Fibroblast of lung (primary cell): ENCODE measurements at regions not wholly inside any gene's neighbourhood (a gene's known extent, or its start where the extent isn't known, plus 50 kb on each side); places are given as distances from the start of the nearest gene placed in this dataset.

Experiments
- DNase-seq, 2 donors: peaks; one replicate each; pipeline versions ENCODE4 v3.0.0 to v3.0.0-alpha.2; 2010; ENCODE audit warnings: low read depth in 2 of 2
- H2AFZ ChIP-seq: 2 replicates; pipeline ENCODE4 v1.5.1; 2012; ENCODE audit warnings: low read length, control low read depth, inconsistent platforms
- H3K27ac ChIP-seq: 2 replicates; pipeline ENCODE4 v1.5.1; 2011; ENCODE audit warnings: low read length, control low read depth; ENCODE audit not compliant: insufficient read depth
- H3K27me3 ChIP-seq: 2 replicates; pipeline ENCODE4 v1.5.1; 2011; ENCODE audit warnings: mild to moderate bottlenecking, low read length; ENCODE audit not compliant: control insufficient read depth, insufficient read depth
- H3K36me3 ChIP-seq: 2 replicates; pipeline ENCODE4 v1.5.1; 2011; ENCODE audit warnings: low read length; ENCODE audit not compliant: control insufficient read depth, insufficient read depth
- H3K4me1 ChIP-seq: 2 replicates; pipeline ENCODE4 v1.5.1; 2011; ENCODE audit warnings: low read length; ENCODE audit not compliant: control insufficient read depth, insufficient read depth; ENCODE audit errors: extremely low read depth
- H3K4me2 ChIP-seq: 2 replicates; pipeline ENCODE4 v1.5.1; 2011; ENCODE audit warnings: low read length, control low read depth; ENCODE audit not compliant: insufficient read depth; ENCODE audit errors: extremely low read depth
- H3K4me3 ChIP-seq, 4 experiments: fragments of 200-600 bp in 1 of 4; sonication (generic) in 1 of 4; replicated peaks in 1 of 4; 2 replicates each; pipeline ENCODE4 v1.5.1; 2011 to 2016; ENCODE audit warnings: low read length in 4 of 4, low read depth in 3 of 4, mild to moderate bottlenecking in 3 of 4, control low read depth in 2 of 4, inconsistent platforms in 1 of 4, mixed read lengths in 1 of 4; ENCODE audit not compliant: insufficient read depth in 1 of 4; ENCODE audit errors: control extremely low read depth in 1 of 4
- H3K79me2 ChIP-seq: 2 replicates; pipeline ENCODE4 v1.5.1; 2012; ENCODE audit warnings: mild to moderate bottlenecking, low read length, inconsistent platforms; ENCODE audit not compliant: control insufficient read depth, insufficient read depth
- H3K9ac ChIP-seq: 2 replicates; pipeline ENCODE4 v1.5.1; 2011; ENCODE audit warnings: mild to moderate bottlenecking, low read length, control low read depth; ENCODE audit not compliant: insufficient read depth
- H3K9me3 ChIP-seq: 2 replicates; pipeline ENCODE4 v1.5.1; 2012; ENCODE audit warnings: low read depth, low read length; ENCODE audit not compliant: control insufficient read depth, insufficient read depth
- H4K20me1 ChIP-seq: 2 replicates; pipeline ENCODE4 v1.5.1; 2011; ENCODE audit warnings: low read length; ENCODE audit not compliant: control insufficient read depth, insufficient read depth; ENCODE audit errors: extremely low read depth
- EZH2 ChIP-seq: IDR thresholded peaks from 2 replicates; pipeline ENCODE4 v1.5.1; 2012; ENCODE audit warnings: low read length, control low read depth, mild to moderate bottlenecking; ENCODE audit errors: missing control alignments
- TF ChIP-seq, protein P1 (sequence below), 2 donors: IDR thresholded peaks in 1 of 2; conservative IDR thresholded peaks in 1 of 2; 1 replicate in 1 of 2; 2 replicates in 1 of 2; pipeline ENCODE4 v1.5.1; 2011 to 2012; ENCODE audit warnings: low read length in 2 of 2, control low read depth in 1 of 2, inconsistent platforms in 1 of 2, low read depth in 1 of 2, mild to moderate bottlenecking in 1 of 2

GRCh38 chr13:110062077-110062776 is 244.7 kb downstream of the COL4A1 start:
- Histone ChIP-seq H3K4me1 (no peaks in the 10 kb centered on the region), H3K4me3 (no peak overlapping the region), H4K20me1 (no peaks in the 10 kb centered on the region), H2AFZ (no peak overlapping the region), H3K79me2 (no peaks in the 10 kb centered on the region), H3K27ac (no peak overlapping the region), H3K4me2 (no peak overlapping the region), H3K36me3 (no peaks in the 10 kb centered on the region), H3K9ac (no peak overlapping the region), H3K9me3 (no peaks in the 10 kb centered on the region), H3K27me3 (no peaks in the 10 kb centered on the region)
- DNase-seq, result peak in 1 of 2 donors; percentile 59
- TF ChIP-seq, protein P1, sequence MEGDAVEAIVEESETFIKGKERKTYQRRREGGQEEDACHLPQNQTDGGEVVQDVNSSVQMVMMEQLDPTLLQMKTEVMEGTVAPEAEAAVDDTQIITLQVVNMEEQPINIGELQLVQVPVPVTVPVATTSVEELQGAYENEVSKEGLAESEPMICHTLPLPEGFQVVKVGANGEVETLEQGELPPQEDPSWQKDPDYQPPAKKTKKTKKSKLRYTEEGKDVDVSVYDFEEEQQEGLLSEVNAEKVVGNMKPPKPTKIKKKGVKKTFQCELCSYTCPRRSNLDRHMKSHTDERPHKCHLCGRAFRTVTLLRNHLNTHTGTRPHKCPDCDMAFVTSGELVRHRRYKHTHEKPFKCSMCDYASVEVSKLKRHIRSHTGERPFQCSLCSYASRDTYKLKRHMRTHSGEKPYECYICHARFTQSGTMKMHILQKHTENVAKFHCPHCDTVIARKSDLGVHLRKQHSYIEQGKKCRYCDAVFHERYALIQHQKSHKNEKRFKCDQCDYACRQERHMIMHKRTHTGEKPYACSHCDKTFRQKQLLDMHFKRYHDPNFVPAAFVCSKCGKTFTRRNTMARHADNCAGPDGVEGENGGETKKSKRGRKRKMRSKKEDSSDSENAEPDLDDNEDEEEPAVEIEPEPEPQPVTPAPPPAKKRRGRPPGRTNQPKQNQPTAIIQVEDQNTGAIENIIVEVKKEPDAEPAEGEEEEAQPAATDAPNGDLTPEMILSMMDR (conservative IDR thresholded peaks at IDR 0.05 in 1 of 2, IDR thresholded peaks at IDR 0.05 in 1 of 2; ENCODE audit: low read depth in 1 of 2, low read length in 2 of 2), result no peak
- TF ChIP-seq EZH2, result no peak

DNA sequence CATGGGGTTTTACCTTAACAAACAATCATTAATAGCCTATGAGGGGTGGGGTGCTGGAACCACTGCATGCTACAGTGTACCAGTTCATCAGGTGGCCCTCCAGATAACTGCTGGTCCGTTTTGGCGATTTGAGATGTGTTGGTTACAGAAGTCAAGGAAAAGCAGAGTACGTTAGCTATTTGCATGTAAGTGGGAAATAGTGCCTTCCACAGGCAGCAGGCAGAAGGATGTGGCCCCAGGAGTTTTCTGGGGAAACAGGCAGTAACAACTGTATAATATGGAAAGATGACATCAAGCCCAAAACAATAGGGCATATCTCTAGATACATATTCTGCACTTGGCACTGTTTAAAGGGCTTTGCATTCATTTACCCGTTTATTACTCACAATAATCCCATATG is 245.7 kb downstream of the COL4A1 start:
- Histone ChIP-seq H4K20me1 (no peaks in the 10 kb centered on the region), H3K9ac (no peak overlapping the region), H2AFZ (no peak overlapping the region), H3K27me3 (no peaks in the 10 kb centered on the region), H3K79me2 (no peaks in the 10 kb centered on the region), H3K27ac (no peak overlapping the region), H3K36me3 (no peaks in the 10 kb centered on the region), H3K9me3 (no peaks in the 10 kb centered on the region), H3K4me3 (no peak overlapping the region), H3K4me1 (no peaks in the 10 kb centered on the region), H3K4me2 (no peak overlapping the region)
- no peak for TF ChIP-seq EZH2
- TF ChIP-seq, protein P1 (conservative IDR thresholded peaks at IDR 0.05 in 1 of 2, IDR thresholded peaks at IDR 0.05 in 1 of 2; ENCODE audit: low read depth in 1 of 2, low read length in 2 of 2), result no peak
- DNase-seq, result no peak

- Histone ChIP-seq H3K4me2 (no peak overlapping the region), H3K79me2 (no peaks in the 10 kb centered on the region), H3K4me3 (no peak overlapping the region), H4K20me1 (no peaks in the 10 kb centered on the region), H3K9me3 (no peaks in the 10 kb centered on the region), H3K9ac (no peak overlapping the region), H3K4me1 (no peaks in the 10 kb centered on the region), H3K36me3 (no peaks in the 10 kb centered on the region), H3K27ac (no peak overlapping the region), H2AFZ (no peak overlapping the region), H3K27me3 (no peaks in the 10 kb centered on the region)
- DNase-seq, result no peak
- TF ChIP-seq EZH2, result no peak
- TF ChIP-seq, protein P1 (conservative IDR thresholded peaks at IDR 0.05 in 1 of 2, IDR thresholded peaks at IDR 0.05 in 1 of 2; ENCODE audit: low read depth in 1 of 2, low read length in 2 of 2), result no peak
These were observed 249.9 kb downstream of the COL4A1 start for GRCh38 chr13:110057052-110057451.
